DND-41 (cell line): ENCODE measurements at regions not wholly inside any gene's neighbourhood (a gene's known extent, or its start where the extent isn't known, plus 50 kb on each side); places are given as distances from the start of the nearest gene placed in this dataset.
"Not testable (repeated sequence)": the region's sequence is repeated elsewhere in the genome, so short reads cannot be mapped to it uniquely, and the experiment has no call there.

Experiments used
- ATAC-seq: fragments of 200-7000 bp; cut with Tn5 transposase; 3 replicates; pipeline ENCODE4 v1.9.1; 2021; ENCODE audit warnings: low read depth; ENCODE audit not compliant: insufficient read depth
- DNase-seq: peaks from one replicate; pipeline ENCODE4 v3.0.0-alpha.2; 2020
- H2AFZ ChIP-seq: 2 replicates; pipeline ENCODE4 v1.6.0; 2012; ENCODE audit warnings: low read depth, low read length
- H3K27ac ChIP-seq: 2 replicates; pipeline ENCODE4 v1.5.1; 2012; ENCODE audit warnings: low read length, inconsistent platforms
- H3K27me3 ChIP-seq: fragments of 200-600 bp; sonication (generic); 2 replicates; pipeline ENCODE4 v1.6.0; 2012; ENCODE audit warnings: low read length, mild to moderate bottlenecking, inconsistent platforms; ENCODE audit not compliant: insufficient read depth, poor library complexity
- H3K36me3 ChIP-seq: 2 replicates; pipeline ENCODE4 v1.5.1; 2012; ENCODE audit warnings: low read length, inconsistent platforms; ENCODE audit not compliant: insufficient read depth
- H3K4me1 ChIP-seq: 2 replicates; pipeline ENCODE4 v1.5.1; 2012; ENCODE audit warnings: mild to moderate bottlenecking, low read length; ENCODE audit not compliant: insufficient read depth
- H3K4me2 ChIP-seq: 2 replicates; pipeline ENCODE4 v1.6.0; 2012; ENCODE audit warnings: mild to moderate bottlenecking, moderate library complexity, low read length, inconsistent platforms; ENCODE audit not compliant: insufficient read depth
- H3K4me3 ChIP-seq, 2 experiments: fragments of 200-600 bp in 1 of 2; shearing (Covaris generic) in 1 of 2; 2 replicates each; pipeline ENCODE4 v1.5.1; 2012 to 2016; ENCODE audit warnings: inconsistent platforms in 2 of 2, low read length in 2 of 2, mild to moderate bottlenecking in 2 of 2, low read depth in 1 of 2, moderate library complexity in 1 of 2
- H3K79me2 ChIP-seq: 2 replicates; pipeline ENCODE4 v1.6.0; 2012; ENCODE audit warnings: low read length, inconsistent platforms; ENCODE audit not compliant: insufficient read depth
- H3K9ac ChIP-seq: 2 replicates; pipeline ENCODE4 v1.6.0; 2012; ENCODE audit warnings: low read depth, mild to moderate bottlenecking, inconsistent platforms, low read length, moderate library complexity
- H3K9me3 ChIP-seq: 2 replicates; pipeline ENCODE4 v1.5.1; 2012; ENCODE audit warnings: low read length, moderate library complexity, mild to moderate bottlenecking, inconsistent platforms; ENCODE audit not compliant: insufficient read depth, severe bottlenecking
- H4K20me1 ChIP-seq: 2 replicates; pipeline ENCODE4 v1.6.0; 2012; ENCODE audit warnings: low read length; ENCODE audit not compliant: insufficient read depth
- EZH2 ChIP-seq: IDR thresholded peaks from 3 replicates; pipeline ENCODE4 v1.6.1; 2012; ENCODE audit warnings: borderline replicate concordance, low read depth, mild to moderate bottlenecking, moderate library complexity, low read length, inconsistent platforms; ENCODE audit not compliant: severe bottlenecking
- TF ChIP-seq, protein P1 (sequence below): IDR thresholded peaks from 2 replicates; pipeline ENCODE4 v1.5.1; 2012; ENCODE audit warnings: borderline replicate concordance, low read length, moderate library complexity, mild to moderate bottlenecking; ENCODE audit not compliant: poor library complexity, severe bottlenecking; ENCODE audit errors: extremely low read depth

DNA sequence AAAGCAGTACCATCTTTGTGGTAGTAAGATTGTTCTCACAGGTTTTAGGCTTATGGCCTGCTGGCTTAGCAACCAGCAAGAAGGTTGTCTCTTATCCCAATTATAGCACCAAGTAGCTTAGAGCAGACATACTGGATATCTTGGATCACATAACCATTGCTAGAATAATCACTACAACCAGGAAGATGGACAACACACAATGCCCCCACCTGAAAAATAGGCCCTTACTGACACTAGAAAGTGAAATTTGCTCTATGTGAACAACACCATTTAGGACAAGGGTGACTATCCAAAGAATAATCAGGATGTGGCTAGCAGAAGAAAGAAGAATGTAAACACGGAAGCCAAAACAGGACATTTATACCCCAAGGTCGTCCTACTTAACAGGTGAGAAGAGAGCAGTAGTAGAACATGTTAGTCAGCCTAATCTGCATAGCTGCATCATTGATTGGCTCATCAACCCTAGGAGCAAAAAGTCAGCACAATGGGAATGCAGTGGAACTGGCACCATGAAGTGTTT lies 172.7 kb upstream of the MARCKS start:
- Histone ChIP-seq H4K20me1 (no peaks in the 10 kb centered on the region), H3K79me2 (no peaks in the 10 kb centered on the region), H3K4me2 (no peak overlapping the region), H2AFZ (no peak overlapping the region), H3K27me3 (no peaks in the 10 kb centered on the region), H3K4me3 (no peak overlapping the region), H3K4me1 (no peaks in the 10 kb centered on the region), H3K9me3 (no peaks in the 10 kb centered on the region), H3K36me3 (no peaks in the 10 kb centered on the region), H3K9ac (no peak overlapping the region), H3K27ac (no peak overlapping the region)
- no peak for TF ChIP-seq EZH2
- TF ChIP-seq, protein P1, sequence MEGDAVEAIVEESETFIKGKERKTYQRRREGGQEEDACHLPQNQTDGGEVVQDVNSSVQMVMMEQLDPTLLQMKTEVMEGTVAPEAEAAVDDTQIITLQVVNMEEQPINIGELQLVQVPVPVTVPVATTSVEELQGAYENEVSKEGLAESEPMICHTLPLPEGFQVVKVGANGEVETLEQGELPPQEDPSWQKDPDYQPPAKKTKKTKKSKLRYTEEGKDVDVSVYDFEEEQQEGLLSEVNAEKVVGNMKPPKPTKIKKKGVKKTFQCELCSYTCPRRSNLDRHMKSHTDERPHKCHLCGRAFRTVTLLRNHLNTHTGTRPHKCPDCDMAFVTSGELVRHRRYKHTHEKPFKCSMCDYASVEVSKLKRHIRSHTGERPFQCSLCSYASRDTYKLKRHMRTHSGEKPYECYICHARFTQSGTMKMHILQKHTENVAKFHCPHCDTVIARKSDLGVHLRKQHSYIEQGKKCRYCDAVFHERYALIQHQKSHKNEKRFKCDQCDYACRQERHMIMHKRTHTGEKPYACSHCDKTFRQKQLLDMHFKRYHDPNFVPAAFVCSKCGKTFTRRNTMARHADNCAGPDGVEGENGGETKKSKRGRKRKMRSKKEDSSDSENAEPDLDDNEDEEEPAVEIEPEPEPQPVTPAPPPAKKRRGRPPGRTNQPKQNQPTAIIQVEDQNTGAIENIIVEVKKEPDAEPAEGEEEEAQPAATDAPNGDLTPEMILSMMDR, result no peak
- DNase-seq (no peak), ATAC-seq (no peak)

GRCh38 chr6:113686049-113686448 lies 171.1 kb upstream of the MARCKS start:
- H3K9me3 ChIP-seq, result no peaks in the 10 kb centered on the region
- TF ChIP-seq, protein P1, result no peak
- H3K27me3 ChIP-seq, result no peaks in the 10 kb centered on the region
- no peak overlapping the region for H3K4me3 ChIP-seq
- no peak overlapping the region for H3K4me2 ChIP-seq
- no peak overlapping the region for H3K27ac ChIP-seq
- no peaks in the 10 kb centered on the region for H3K36me3 ChIP-seq
- no peaks in the 10 kb centered on the region for H3K4me1 ChIP-seq
- no peak for ATAC-seq
- no peaks in the 10 kb centered on the region for H3K79me2 ChIP-seq
- H2AFZ ChIP-seq, result no peak overlapping the region
- no peak overlapping the region for H3K9ac ChIP-seq
- no peaks in the 10 kb centered on the region for H4K20me1 ChIP-seq
- DNase-seq, result no peak

DNA sequence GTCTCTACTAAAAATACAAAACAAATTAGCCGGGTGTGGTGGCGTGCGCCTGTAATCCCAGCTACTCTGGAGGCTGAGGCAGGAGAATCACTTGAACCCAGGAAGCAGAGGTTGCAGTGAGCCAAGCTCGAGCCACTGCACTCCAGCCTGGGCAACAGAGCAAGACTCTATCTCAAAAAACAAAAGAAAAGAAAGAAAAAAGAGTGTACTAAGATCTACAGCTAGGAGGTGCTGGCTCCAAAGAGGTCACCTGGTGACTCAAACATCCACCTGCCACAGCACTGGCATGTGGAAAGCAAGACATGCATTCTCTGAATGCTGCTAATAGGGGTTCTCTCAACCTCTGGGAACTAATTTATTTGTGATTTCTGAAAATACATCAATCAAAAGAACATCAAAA lies 167.5 kb upstream of the MARCKS start:
- H3K27ac ChIP-seq, H4K20me1 ChIP-seq, H3K4me3 ChIP-seq, H3K36me3 ChIP-seq, H3K9me3 ChIP-seq, H2AFZ ChIP-seq, DNase-seq, H3K27me3 ChIP-seq, H3K9ac ChIP-seq, ATAC-seq, H3K4me1 ChIP-seq, H3K79me2 ChIP-seq, H3K4me2 ChIP-seq: not testable (repeated sequence)

- no peak overlapping the region for H3K4me2 ChIP-seq
Measured at GRCh38 chr6:113690281-113691259, 166.6 kb upstream of the MARCKS start.

More at GRCh38 chr6:113690281-113691259, 166.6 kb upstream of the MARCKS start:
- H3K9me3 ChIP-seq, result no peaks in the 10 kb centered on the region
- H3K27ac ChIP-seq, result no peak overlapping the region
- no peaks in the 10 kb centered on the region for H4K20me1 ChIP-seq
- DNase-seq (no peak), ATAC-seq (no peak)
- H3K27me3 ChIP-seq, result no peaks in the 10 kb centered on the region
- TF ChIP-seq, protein P1, result no peak
- TF ChIP-seq EZH2, result no peak
- no peak overlapping the region for H2AFZ ChIP-seq
- no peak overlapping the region for H3K4me3 ChIP-seq
- no peaks in the 10 kb centered on the region for H3K79me2 ChIP-seq
- H3K9ac ChIP-seq, result no peak overlapping the region
- H3K36me3 ChIP-seq, result no peaks in the 10 kb centered on the region
- H3K4me1 ChIP-seq, result no peaks in the 10 kb centered on the region
